ENCODE measurements at regions not wholly inside any gene's neighbourhood (a gene's known extent, or its start where the extent isn't known, plus 50 kb on each side); places are given as distances from the start of the nearest gene placed in this dataset.

GRCh38 chr2:126212735-126213134 lies 443.2 kb upstream of the GYPC start:
- ATAC-seq, result no peak
- Histone ChIP-seq H3K9me2 (ENCODE audit: insufficient read depth) (no peaks in the 10 kb centered on the region), H2AFZ (no peak overlapping the region), H3K27ac (ENCODE audit: low read depth) (no peak overlapping the region), H3K4me3 (no peak overlapping the region), H3K4me1 (ENCODE audit: insufficient read depth) (no peaks in the 10 kb centered on the region), H4K20me1 (replicated peaks; ENCODE audit: insufficient read depth) (no peaks in the 10 kb centered on the region), H3K4me2 (no peak overlapping the region), H3K27me3 (ENCODE audit: insufficient read depth) (no peaks in the 10 kb centered on the region), H3F3A (replicated peaks; ENCODE audit: low read depth) (no peaks in the 10 kb centered on the region), H3K79me2 (replicated peaks; ENCODE audit: insufficient read depth) (no peaks in the 10 kb centered on the region), H3K36me3 (ENCODE audit: insufficient read depth) (no peaks in the 10 kb centered on the region)
- DNase-seq (ENCODE audit: low spot score), result no peak
- Mint-ChIP-seq H3K27ac (no peak overlapping the region), H3K27me3 (ENCODE audit: insufficient read depth, low read depth, poor library complexity) (peaks cover 2% of the 10 kb centered on the region), H3K9me3 (no peaks in the 10 kb centered on the region), H3K36me3 (ENCODE audit: low read depth) (peaks cover 3% of the 10 kb centered on the region; the same call in 2 of the 3 replicates), H3K4me3 (no peak overlapping the region), H3K4me1 (no peaks in the 10 kb centered on the region)
- TF ChIP-seq ZNF114 (CRISPR knock-in tag; IDR thresholded peaks at IDR 0.05) (no peak), CREB1 (CRISPR knock-in tag; IDR thresholded peaks at IDR 0.05; ENCODE audit: low read depth) (no peak), REST (IDR thresholded peaks at IDR 0.05; ENCODE audit: unreplicated experiment) (no peak), ZNF331 (CRISPR knock-in tag; IDR thresholded peaks at IDR 0.05; ENCODE audit: low read depth) (no peak), NANOG (IDR thresholded peaks at IDR 0.05; ENCODE audit: borderline replicate concordance) (no peak), ETS1 (IDR thresholded peaks at IDR 0.05) (no peak), POLR2AphosphoS5 (IDR thresholded peaks at IDR 0.05; ENCODE audit: low read depth) (no peak)

- H3K79me2 ChIP-seq (replicated peaks; ENCODE audit: insufficient read depth), result no peaks in the 10 kb centered on the region
- no peaks in the 10 kb centered on the region for H3F3A ChIP-seq (replicated peaks; ENCODE audit: low read depth)
- H3K27me3 Mint-ChIP-seq (ENCODE audit: insufficient read depth, low read depth, poor library complexity), result peaks cover 3% of the 10 kb centered on the region
- no peaks in the 10 kb centered on the region for H3K27me3 ChIP-seq (ENCODE audit: insufficient read depth)
- H3K9me3 Mint-ChIP-seq, result no peaks in the 10 kb centered on the region
- H3K27ac ChIP-seq (ENCODE audit: low read depth), result no peak overlapping the region
- H2AFZ ChIP-seq, result no peak overlapping the region
- no peaks in the 10 kb centered on the region for H3K4me1 ChIP-seq (ENCODE audit: insufficient read depth)
- no peak overlapping the region for H3K4me3 Mint-ChIP-seq
- H4K20me1 ChIP-seq (replicated peaks; ENCODE audit: insufficient read depth), result no peaks in the 10 kb centered on the region
- no peaks in the 10 kb centered on the region for H3K9me2 ChIP-seq (ENCODE audit: insufficient read depth)
- H3K4me1 Mint-ChIP-seq, result no peaks in the 10 kb centered on the region
- H3K4me2 ChIP-seq, result no peak overlapping the region
- no peak overlapping the region for H3K27ac Mint-ChIP-seq
- ATAC-seq, result no peak
- TF ChIP-seq CTCF (conservative IDR thresholded peaks at IDR 0.05; ENCODE audit: low read depth in 2 of 2) (no peak), REST (IDR thresholded peaks at IDR 0.05; ENCODE audit: unreplicated experiment) (no peak), EZH2phosphoT487 (IDR thresholded peaks at IDR 0.05; ENCODE audit: unreplicated experiment) (no peak), NANOG (IDR thresholded peaks at IDR 0.05; ENCODE audit: borderline replicate concordance) (no peak), POLR2AphosphoS5 (IDR thresholded peaks at IDR 0.05; ENCODE audit: low read depth) (no peak)
- H3K36me3 ChIP-seq (ENCODE audit: insufficient read depth), result no peaks in the 10 kb centered on the region
- no peak overlapping the region for H3K4me3 ChIP-seq
- no peaks in the 10 kb centered on the region for H3K36me3 Mint-ChIP-seq (ENCODE audit: low read depth)
- no peak for DNase-seq (ENCODE audit: low spot score)
These were observed 436.9 kb upstream of the GYPC start for GRCh38 chr2:126219081-126219480.
